Medulla oblongata (tissue), 1 donor: ENCODE measurements at regions not wholly inside any gene's neighbourhood (a gene's known extent, or its start where the extent isn't known, plus 50 kb on each side); places are given as distances from the start of the nearest gene placed in this dataset.

Source experiments
- DNase-seq: peaks from one replicate; pipeline ENCODE4 v3.0.0-alpha.2; 2015; ENCODE audit errors: extremely low spot score

- no peak for DNase-seq
These were observed 176.7 kb downstream of the DACT1 start for GRCh38 chr14:58814466-58814865.

DNA sequence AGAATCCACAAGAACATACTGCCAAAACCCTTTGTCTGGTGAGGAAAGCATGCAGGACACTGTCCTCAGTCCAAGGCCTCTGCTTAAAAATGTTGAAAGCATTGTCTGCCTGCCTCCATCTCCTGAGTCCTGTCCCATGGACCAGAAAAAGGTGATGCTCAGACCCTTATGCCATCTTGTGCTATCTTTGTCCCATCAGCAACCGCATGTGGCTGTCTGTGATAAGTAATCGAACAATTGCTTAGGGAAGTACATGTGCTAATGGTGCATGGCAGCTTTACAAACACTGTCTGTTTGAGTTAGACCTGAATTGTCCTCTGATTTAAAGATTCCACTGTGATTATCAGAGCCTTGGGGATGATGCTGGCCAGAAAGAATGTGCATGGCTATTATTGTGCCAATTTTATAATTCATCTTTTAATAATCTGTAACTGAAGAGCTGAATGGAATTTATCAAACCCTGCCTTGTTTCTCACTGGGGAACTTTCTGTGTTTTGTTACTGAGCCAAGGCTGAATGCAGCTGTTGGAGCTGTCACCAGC, 177.5 kb downstream of the DACT1 start:
- no peak for DNase-seq

- DNase-seq = no peak
These were observed 178.0 kb downstream of the DACT1 start for GRCh38 chr14:58815794-58816193.

GRCh38 chr14:58816416-58817115, 178.8 kb downstream of the DACT1 start:
- DNase-seq = no peak

- no peak for DNase-seq
These were observed 180.1 kb downstream of the DACT1 start for GRCh38 chr14:58817846-58818245.

GRCh38 chr14:58820032-58820431, 182.3 kb downstream of the DACT1 start:
- DNase-seq = no peak

- no peak for DNase-seq
These were observed 183.7 kb downstream of the DACT1 start for GRCh38 chr14:58821421-58821820.

DNA sequence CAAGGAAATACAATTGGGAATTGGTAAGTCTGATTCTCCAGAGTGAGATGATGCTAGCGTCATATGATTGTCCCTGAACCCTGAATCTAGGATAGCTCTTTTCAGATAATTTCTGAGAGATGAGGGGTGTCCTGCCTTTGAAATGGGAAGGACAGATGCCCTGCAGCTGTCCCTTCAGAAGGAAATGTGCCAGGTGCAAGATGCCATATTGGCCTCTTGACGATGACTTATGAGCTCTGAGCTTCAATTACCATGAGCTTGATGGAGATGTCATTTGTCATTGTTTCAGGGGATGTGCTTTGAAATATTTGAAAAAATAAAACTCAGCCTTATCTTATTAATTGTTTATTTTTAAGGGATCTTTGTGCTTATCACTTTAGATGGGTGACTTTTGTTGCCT, 185.1 kb downstream of the DACT1 start:
- DNase-seq = no peak

- DNase-seq = no peak
These were observed 185.6 kb downstream of the DACT1 start for GRCh38 chr14:58823312-58823711.

GRCh38 chr14:58824106-58824505, 186.3 kb downstream of the DACT1 start:
- DNase-seq = peak; percentile 33

DNA sequence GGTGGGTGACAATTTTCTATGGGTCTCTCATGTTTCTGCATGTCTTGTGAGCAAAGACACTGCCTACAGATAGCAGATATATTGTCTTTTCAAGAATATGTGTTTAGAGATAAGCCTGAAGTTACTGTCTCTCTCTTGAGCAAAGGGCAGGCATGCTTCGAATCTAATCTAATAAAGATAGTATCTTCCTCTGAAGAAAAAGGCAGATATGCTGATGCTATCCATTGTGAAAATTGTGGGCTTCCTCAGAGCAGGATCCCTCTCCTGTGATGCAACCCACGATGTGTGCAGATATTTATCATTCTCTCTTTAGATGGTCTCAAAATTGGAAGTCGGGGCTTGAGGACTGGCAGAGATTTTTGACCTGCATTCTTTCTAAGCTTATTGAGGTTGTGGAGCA, 187.0 kb downstream of the DACT1 start:
- DNase-seq = no peak

DNA sequence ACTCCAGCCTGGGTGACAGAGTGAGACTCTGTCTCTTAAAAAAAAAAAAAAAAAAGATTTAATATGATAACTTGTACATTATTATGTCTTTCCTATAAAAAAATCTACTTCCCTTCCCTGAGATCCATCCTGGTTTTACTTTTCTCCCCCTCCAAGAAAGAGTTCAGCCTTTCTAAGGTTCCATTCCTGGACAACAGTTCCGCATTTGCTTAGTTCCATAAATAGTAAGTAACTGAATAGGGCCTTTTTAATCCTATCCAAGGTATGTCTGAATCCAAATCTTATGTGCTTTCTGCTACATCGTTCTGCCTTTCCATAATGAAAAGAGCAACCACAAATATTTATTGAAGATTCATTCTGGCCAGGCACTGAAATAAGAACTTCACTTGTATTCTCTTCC, 187.8 kb downstream of the DACT1 start:
- DNase-seq = no peak

DNA sequence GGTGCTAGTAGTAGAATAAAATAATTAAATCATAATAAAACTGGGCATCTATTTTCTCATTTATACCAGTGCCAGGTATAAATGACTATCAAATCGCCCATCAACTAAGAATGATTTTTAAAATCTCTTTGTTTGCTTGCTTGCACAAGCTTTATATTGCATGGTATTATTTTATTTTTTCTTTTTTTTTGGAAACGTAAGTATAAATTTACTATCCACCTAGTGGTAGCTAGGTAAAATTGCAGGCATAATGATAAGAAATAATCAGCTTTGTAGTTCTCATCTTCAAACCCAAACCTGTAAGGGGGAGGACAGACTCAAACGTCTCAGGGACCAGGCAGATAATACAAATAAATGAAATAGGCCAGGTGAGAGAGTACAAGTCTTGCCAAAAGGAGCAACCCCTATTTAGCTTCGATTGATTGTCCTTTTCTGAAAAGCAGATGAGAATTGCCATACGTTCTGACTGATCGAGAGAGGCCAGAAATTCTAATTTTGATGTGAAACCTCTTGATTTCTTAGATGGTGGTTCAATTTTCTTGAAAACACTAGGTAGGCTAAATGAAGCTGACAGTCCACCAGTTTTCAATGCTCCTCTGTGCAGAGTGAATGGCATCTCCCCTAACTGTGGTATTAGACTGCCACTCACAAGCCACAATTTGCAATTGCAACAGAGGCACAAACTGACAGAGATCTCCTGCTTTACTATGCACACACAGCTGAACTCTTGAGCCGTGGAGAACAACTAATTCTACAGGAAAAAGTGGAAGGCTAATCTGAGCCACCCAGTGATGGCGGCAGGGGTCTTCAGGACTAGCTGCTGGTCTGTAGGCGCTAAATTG, 189.3 kb downstream of the DACT1 start:
- no peak for DNase-seq

- no peak for DNase-seq
These were observed 190.5 kb downstream of the DACT1 start for GRCh38 chr14:58828298-58828697.

DNA sequence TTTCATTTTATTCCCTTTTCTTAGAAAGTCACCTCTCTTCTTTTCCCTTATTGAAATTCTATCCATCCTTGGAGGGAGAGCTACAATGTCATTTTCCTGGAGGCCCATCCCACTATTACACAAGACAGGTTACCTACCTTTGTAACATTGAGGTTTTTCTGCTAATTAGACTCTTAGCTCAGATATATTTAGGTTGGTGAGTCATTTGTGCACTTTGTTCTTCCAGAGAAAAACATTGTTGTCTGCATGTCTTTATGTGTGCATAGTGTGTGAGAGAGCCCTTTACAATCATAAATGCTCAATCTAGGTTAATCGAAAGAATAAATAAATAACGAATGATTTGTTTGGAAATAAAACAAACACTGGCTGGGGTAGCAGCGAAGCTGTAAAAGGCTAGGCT, 191.8 kb downstream of the DACT1 start:
- no peak for DNase-seq

DNA sequence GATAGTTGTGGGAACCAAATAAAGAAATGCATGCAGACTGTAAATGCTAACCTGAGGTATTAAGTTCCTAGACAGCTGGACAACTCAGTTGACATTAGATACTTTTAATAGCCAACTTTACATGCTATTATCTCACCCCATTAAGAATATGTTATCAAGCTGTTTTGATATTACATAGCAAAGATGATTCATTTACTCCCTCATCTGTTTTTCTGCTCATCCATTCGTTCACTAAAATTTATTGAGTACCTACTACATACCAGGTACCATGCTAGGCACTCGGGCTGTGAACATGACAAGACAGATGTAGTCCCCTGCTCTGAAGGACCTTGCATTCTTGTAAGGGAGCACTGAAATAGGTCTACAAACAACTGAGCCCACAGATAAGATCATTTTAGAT, 192.4 kb downstream of the DACT1 start:
- no peak for DNase-seq

- DNase-seq = no peak
These were observed 194.3 kb downstream of the DACT1 start for GRCh38 chr14:58832095-58832521.

- no peak for DNase-seq
These were observed 196.0 kb downstream of the DACT1 start for GRCh38 chr14:58833634-58834378.

DNA sequence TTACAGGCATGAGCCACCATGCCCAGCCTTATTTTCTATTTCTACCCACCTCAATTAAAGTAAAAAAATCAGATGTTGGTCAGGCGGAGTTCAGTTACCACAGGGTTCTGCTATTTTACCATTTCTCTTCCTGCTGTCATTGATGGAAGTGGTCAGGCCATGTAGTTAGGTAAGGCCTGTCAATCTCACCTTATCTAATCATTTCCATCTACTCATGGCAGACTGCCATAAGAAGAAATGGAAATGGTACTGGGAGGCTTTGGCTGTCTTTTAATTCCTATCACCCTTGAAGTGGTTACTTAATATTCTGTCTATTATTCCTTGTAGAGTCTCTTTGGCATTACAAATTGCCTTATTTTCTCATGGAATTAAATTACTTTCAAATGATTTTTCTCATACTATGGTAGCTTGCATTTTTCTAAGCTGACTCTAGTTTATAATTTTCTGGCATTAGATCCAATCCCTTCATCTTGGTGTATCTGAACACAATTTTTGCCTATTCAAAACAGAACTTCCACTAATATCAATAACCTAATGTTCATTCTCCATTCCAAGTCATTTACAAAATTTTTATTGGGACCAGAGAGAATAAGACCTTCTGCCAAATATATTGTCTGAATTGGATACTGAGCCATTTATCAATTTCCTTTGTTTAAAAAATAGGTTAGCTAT, 198.7 kb downstream of the DACT1 start:
- no peak for DNase-seq

- DNase-seq = no peak
These were observed 201.5 kb downstream of the DACT1 start for GRCh38 chr14:58839233-58839632.

GRCh38 chr14:58844544-58844943, 206.8 kb downstream of the DACT1 start:
- DNase-seq = no peak
